GM18517 (cell line): ENCODE measurements at regions not wholly inside any gene's neighbourhood (a gene's known extent, or its start where the extent isn't known, plus 50 kb on each side); places are given as distances from the start of the nearest gene placed in this dataset.

Experiments
- ATAC-seq: cut with Tn5 transposase; IDR thresholded peaks from one replicate; pipeline ENCODE4 v1.9.1; 2021; ENCODE audit warnings: mild to moderate bottlenecking, moderate library complexity; ENCODE audit not compliant: unreplicated experiment

DNA sequence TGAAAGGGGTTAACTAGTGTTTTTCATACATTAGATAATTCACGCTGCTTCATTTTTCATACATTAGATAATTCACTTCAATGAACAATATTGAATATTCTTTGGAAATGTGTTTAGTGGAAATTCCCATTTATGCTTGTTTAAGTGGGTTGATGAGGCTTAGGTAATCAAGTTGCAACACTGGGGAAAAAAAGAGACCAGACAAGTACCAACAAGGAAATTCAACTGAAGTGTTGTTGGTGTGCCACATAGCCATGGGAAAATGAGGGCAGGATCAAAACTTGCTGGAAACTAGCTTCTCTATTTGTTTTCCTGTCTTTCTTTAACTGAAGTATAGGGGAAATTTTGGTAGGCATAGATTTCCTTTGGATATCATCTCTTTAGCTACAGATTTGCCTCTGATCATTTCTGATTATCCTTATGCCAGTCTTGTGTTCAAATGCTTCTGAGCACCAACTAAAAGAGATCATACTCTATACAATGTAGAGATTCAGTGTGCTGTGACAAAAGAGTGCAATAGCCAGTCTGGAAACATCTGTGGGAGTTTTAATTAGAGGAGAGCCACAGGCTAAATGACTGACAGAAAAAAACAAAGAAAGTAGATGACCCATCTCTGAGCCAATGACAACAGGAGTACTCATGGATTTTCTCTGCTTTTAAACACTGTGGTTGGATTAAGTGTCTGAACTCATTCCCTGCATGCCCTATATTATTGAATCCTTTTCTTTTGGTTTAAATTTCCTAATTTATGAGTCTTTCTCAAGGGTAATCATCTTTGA is 67.6 kb upstream of the CTSC start:
- no peak for ATAC-seq

DNA sequence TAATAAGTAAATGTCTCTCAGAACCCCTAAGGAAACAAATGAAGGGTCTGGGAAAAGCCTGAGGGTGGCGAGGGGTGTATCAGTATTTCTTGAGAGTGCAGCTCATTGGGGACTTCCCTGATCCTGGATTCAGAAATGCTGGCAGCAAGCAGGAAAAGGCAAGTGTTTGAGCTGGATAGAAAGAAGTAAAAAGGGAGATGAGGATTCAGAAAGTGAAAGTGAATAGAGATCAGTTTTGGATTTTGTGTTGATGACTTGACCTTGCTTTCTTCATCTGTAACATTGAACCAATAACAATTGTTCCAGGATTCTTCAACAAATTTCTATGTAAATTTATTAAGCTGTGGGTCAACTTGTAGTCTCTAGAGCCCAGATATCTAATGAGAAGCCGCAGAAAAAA is 66.9 kb upstream of the CTSC start:
- no peak for ATAC-seq

DNA sequence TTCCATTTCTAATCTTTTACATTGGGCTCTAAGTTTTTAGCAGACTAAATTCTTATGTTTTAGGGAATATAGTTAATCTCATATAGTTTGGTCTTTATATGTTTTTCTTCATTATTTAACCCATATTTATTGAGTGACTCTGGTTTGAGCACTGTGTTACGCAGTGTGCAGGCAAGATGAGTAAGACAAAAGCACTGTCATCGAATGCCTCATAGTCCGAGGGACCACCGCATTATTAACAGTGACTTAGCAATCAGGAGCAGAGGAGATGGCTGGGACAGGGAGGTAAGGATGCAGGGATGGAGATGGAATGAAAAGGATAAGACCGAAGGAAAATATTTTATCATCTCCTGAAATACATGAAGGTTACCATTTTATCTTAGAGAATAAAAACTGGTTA is 65.2 kb upstream of the CTSC start:
- ATAC-seq = no peak

DNA sequence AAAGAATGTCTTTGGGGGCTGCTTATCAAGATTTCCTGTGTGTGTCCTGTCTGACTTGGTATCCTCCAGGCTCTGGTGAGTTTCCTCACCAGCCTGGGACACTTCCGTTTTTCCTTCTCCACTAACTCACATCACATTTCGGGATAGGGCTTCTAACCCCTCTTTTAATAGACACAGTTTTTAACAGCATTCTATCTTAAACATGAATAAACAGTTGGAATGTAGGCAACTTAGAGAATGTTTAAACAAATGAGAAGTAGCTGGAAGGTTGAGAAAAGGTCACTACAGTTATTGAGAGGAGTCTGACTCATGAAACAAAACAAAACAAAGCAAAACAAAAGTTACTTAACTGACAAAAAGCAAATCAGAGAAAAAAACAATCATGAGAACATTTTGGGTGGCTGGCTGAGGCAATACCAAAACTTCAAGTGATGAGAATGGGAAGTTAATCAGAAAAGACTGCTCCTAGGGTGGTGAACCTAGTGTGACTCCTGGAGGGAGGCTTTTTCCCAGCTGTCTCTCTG is 64.7 kb upstream of the CTSC start:
- no peak for ATAC-seq

DNA sequence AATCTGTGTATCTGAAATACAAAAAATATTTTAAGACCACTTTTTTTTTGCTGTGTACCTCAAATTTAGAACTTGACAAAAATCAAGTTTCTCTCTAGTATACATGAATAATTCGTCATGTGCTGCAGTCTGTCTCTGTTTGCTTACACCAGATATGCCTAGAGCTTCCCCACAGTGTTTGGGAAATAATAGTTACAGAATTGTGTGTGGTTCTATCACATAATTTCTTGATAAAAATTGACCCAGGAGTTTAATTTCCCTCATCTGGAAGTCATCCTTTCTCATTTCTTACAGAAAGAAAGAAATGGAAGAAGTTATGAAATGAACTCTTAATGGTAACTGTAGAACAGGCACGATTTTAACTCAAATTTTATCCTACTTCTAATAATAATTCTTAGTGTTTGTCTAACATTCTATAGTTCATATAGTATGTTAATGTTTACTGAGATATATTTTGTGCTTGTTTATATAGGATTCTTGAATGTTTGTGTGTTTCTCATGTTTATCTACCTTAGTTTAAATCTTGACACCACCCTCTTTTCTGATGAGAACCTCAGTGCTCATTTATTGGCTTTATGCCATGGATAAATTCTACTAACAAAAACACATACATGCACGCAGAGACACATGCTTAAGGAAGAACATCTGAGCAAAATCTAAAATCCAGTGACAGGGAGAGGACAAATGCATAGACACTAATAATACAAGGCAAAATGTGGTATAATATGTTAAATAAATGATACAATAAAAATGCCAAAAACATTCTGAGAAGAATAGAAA is 61.4 kb upstream of the CTSC start:
- no peak for ATAC-seq

DNA sequence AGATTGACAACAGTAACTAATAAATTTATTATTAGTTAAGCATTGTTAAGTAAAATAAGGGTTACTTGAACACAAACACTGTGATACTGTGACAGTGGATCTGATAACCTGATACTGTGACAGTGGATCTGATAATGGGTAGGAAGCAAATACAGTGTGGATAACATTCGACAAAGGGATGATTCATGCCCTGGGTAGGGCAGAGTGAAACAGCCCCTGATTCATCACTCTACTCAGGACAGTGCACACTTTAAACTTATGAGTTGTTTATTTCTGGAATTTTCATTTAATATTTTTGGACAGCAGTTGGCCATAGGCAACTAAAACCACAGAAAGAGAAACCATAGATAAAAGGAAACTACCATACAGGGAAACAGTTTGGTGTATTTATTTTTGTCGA is 60.8 kb upstream of the CTSC start:
- ATAC-seq = no peak

DNA sequence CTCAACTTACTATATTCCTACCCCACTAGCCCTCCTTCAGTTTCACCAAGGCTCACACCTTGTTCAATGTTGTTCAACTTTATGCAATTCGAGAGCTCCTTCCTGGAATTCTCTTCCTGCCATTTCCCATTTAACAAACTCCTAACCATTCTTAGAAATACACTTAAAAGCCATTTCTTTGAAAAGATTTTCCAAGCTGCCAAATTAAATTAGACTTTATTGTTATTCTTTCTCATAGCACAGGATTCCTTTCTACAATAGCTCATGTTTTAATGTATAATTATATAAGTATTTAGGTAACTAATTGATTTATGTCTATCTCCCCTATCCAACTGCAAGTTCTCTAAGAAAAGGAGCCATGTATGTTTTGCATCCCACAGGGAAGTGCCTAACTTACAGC is 52.7 kb upstream of the CTSC start:
- ATAC-seq = no peak

DNA sequence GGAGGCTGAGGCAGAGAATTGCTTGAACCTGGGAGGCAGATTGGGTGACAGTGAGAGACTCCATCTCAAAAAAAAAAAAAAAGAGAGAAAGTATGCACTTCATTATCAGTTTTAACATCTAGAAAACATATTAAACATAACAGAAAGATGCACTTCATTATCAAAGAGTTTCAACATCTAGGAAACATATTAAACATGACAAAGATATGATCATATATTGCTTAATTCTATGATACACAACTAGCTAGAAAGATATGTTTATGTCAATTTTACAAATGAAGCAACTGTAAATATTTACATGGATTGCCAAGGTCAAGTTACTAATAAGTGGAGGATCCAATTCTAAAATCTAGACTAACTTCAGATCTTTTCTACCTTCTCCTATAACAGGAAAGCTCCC is 50.4 kb upstream of the CTSC start:
- no peak for ATAC-seq
